B cell (primary cell): ENCODE measurements at regions not wholly inside any gene's neighbourhood (a gene's known extent, or its start where the extent isn't known, plus 50 kb on each side); places are given as distances from the start of the nearest gene placed in this dataset.

Source experiments
- ATAC-seq: fragments of 200-7000 bp; cut with Tn5 transposase; one replicate; pipeline ENCODE4 v1.10.0; 2021; ENCODE audit warnings: low read depth, mild to moderate bottlenecking, moderate number of reproducible peaks, moderate library complexity
- CTCF ChIA-PET: fragments of 350-600 bp; sonication (Branson Sonifier 250); formaldehyde crosslinking; loops from one replicate; lab custom pipeline; 2021; ENCODE audit warnings: antibody characterized with exemption, inconsistent platforms; lab: Charles Lee
- POLR2A ChIA-PET: fragments of 350-600 bp; sonication (Branson Sonifier 250); formaldehyde crosslinking; loops from one replicate; lab custom pipeline; 2021; ENCODE audit warnings: antibody characterized with exemption; lab: Charles Lee
- DNase-seq: peaks from one replicate; pipeline ENCODE4 v3.0.0; 2013
- H2AFZ ChIP-seq: 2 replicates; pipeline ENCODE4 v1.6.1; 2012; ENCODE audit warnings: mild to moderate bottlenecking, low read depth, low read length; ENCODE audit not compliant: insufficient read depth, poor library complexity, severe bottlenecking
- H3K27ac ChIP-seq, 2 donors: 1 replicate in 1 of 2; 2 replicates in 1 of 2; pipeline ENCODE4 v1.5.1; 2012 to 2013; ENCODE audit warnings: low read length in 2 of 2, mild to moderate bottlenecking in 2 of 2, moderate library complexity in 1 of 2
- H3K27me3 ChIP-seq, 4 experiments: fragments of 200-600 bp in 1 of 4; sonication (generic) in 1 of 4; replicated peaks in 1 of 4; 1 replicate in 2 of 4; 2 replicates in 2 of 4; pipeline versions ENCODE4 v1.6.1 to v1.7.0; 2013 to 2016; ENCODE audit warnings: low read length in 3 of 4, mild to moderate bottlenecking in 2 of 4, mixed read lengths in 1 of 4, moderate library complexity in 1 of 4; ENCODE audit not compliant: insufficient read depth in 4 of 4, control insufficient read depth in 3 of 4; ENCODE audit errors: control extremely low read depth in 1 of 4
- H3K36me3 ChIP-seq, 2 experiments: replicated peaks in 1 of 2; 1 replicate in 1 of 2; 2 replicates in 1 of 2; pipeline versions ENCODE4 v1.6.1 to v1.7.1; 2013; ENCODE audit warnings: low read length in 1 of 2; ENCODE audit not compliant: insufficient read depth in 2 of 2, control insufficient read depth in 1 of 2; ENCODE audit errors: control extremely low read depth in 1 of 2, extremely low read depth in 1 of 2
- H3K4me1 ChIP-seq, 2 donors: fragments of 200-600 bp in 1 of 2; sonication (generic) in 1 of 2; 1 replicate in 1 of 2; 2 replicates in 1 of 2; pipeline versions ENCODE4 v1.5.1 to v1.6.1; 2013 to 2017; ENCODE audit warnings: low read length in 2 of 2; ENCODE audit not compliant: control insufficient read depth in 2 of 2, insufficient read depth in 2 of 2
- H3K4me2 ChIP-seq: replicated peaks from 2 replicates; pipeline ENCODE3; 2012; ENCODE audit warnings: mild to moderate bottlenecking, low read depth, low read length; ENCODE audit not compliant: poor library complexity, severe bottlenecking
- H3K4me3 ChIP-seq, 5 experiments: fragments of 200-600 bp in 1 of 5; sonication (generic) in 1 of 5; 1 replicate in 3 of 5; 2 replicates in 2 of 5; pipeline versions ENCODE4 v1.5.1 to v1.7.0; 2011 to 2016; ENCODE audit warnings: low read length in 4 of 5, mild to moderate bottlenecking in 4 of 5, low read depth in 2 of 5, control low read depth in 1 of 5, moderate library complexity in 1 of 5; ENCODE audit not compliant: insufficient read depth in 1 of 5; ENCODE audit errors: control extremely low read depth in 1 of 5, extremely low read depth in 1 of 5
- H3K79me2 ChIP-seq: fragments of 200-600 bp; sonication (generic); one replicate; pipeline ENCODE4 v1.6.0; 2016; ENCODE audit warnings: low read length; ENCODE audit not compliant: control insufficient read depth, insufficient read depth
- H3K9ac ChIP-seq: fragments of 200-600 bp; sonication (generic); 2 replicates; pipeline ENCODE4 v1.6.1; 2017; ENCODE audit warnings: mild to moderate bottlenecking, low read length, moderate library complexity
- H3K9me3 ChIP-seq, 3 donors: one replicate each; pipeline versions ENCODE4 v1.6.1 to v1.7.1; 2013; ENCODE audit warnings: low read length in 2 of 3; ENCODE audit not compliant: control insufficient read depth in 2 of 3, insufficient read depth in 1 of 3; ENCODE audit errors: control extremely low read depth in 1 of 3
- H4K20me1 ChIP-seq: 2 replicates; pipeline ENCODE4 v1.6.0; 2012; ENCODE audit warnings: mild to moderate bottlenecking, low read length; ENCODE audit not compliant: insufficient read depth, control insufficient read depth, poor library complexity, severe bottlenecking
- H3K27ac Mint-ChIP-seq: one replicate; pipeline ENCODE4 v1.8.0; 2021; ENCODE audit warnings: mixed read lengths
- H3K27me3 Mint-ChIP-seq: one replicate; pipeline ENCODE4 v1.8.0; 2021; ENCODE audit warnings: mixed read lengths
- H3K4me1 Mint-ChIP-seq: one replicate; pipeline ENCODE4 v1.8.0; 2021; ENCODE audit warnings: mixed read lengths
- H3K4me3 Mint-ChIP-seq: one replicate; pipeline ENCODE4 v1.8.0; 2021; ENCODE audit warnings: mixed read lengths
- H3K9me3 Mint-ChIP-seq: one replicate; pipeline ENCODE4 v1.8.0; 2022; ENCODE audit warnings: mixed read lengths; ENCODE audit not compliant: insufficient read depth
- CTCF ChIP-seq: fragments of 200-600 bp; IDR thresholded peaks from one replicate; pipeline ENCODE4 v1.8.0; 2022; ENCODE audit warnings: antibody characterized with exemption, mild to moderate bottlenecking
- EZH2 ChIP-seq: IDR thresholded peaks from 2 replicates; pipeline ENCODE4 v1.6.1; 2012; ENCODE audit warnings: borderline replicate concordance, low read depth, mild to moderate bottlenecking, moderate library complexity, low read length; ENCODE audit not compliant: insufficient read depth, poor library complexity, severe bottlenecking
- WGBS: methylation state at CpG from one replicate; pipeline ENCODE4 v1.1.5; 2013; ENCODE audit warnings: missing lambda C conversion rate; ENCODE audit not compliant: insufficient coverage; 5-methylcytosine and 5-hydroxymethylcytosine counted together
- intact Hi-C: fragments of 100-400 bp; cut with micrococcal nuclease; formaldehyde crosslinking; loops from one replicate; pipeline ENCODE4 v1.10.0; 2022

GRCh38 chr2:123811846-123812245 is 213.2 kb upstream of the CNTNAP5 start:
- no peaks in the 10 kb centered on the region for H3K27me3 ChIP-seq
- H3K27ac ChIP-seq, result no peak overlapping the region
- H3K4me3 Mint-ChIP-seq, result no peak overlapping the region
- H3K4me1 Mint-ChIP-seq, result no peaks in the 10 kb centered on the region
- H3K9me3 Mint-ChIP-seq, result peaks cover 3% of the 10 kb centered on the region
- no peaks in the 10 kb centered on the region for H3K79me2 ChIP-seq
- TF ChIP-seq EZH2, result no peak
- no peak for TF ChIP-seq CTCF
- ChIA-PET POLR2A (no interaction called here), CTCF (no interaction called here)
- DNase-seq (no peak), ATAC-seq (no peak)
- intact Hi-C loops, result no loop called here
- no peak overlapping the region for H3K4me3 ChIP-seq
- H3K9me3 ChIP-seq, result peaks cover 0 to 14% (median 2%) of the 10 kb centered on the region in 3 donors
- no peak overlapping the region for H3K27ac Mint-ChIP-seq
- no peaks in the 10 kb centered on the region for H4K20me1 ChIP-seq
- H3K9ac ChIP-seq, result no peak overlapping the region
- H3K4me1 ChIP-seq, result no peaks in the 10 kb centered on the region
- WGBS, result 100% methylated on average over 1 of the region's 1 CpG
- no peak overlapping the region for H3K4me2 ChIP-seq
- no peaks in the 10 kb centered on the region for H3K36me3 ChIP-seq
- H3K27me3 Mint-ChIP-seq, result no peaks in the 10 kb centered on the region
- H2AFZ ChIP-seq, result no peak overlapping the region

- Mint-ChIP-seq H3K4me1 (no peaks in the 10 kb centered on the region), H3K27ac (no peak overlapping the region), H3K27me3 (no peaks in the 10 kb centered on the region), H3K4me3 (no peak overlapping the region), H3K9me3 (no peaks in the 10 kb centered on the region)
- Histone ChIP-seq H3K4me1 (no peaks in the 10 kb centered on the region), H2AFZ (no peak overlapping the region), H3K4me2 (no peak overlapping the region), H3K27ac (no peak overlapping the region), H3K79me2 (no peaks in the 10 kb centered on the region), H3K9me3 (no peaks in the 10 kb centered on the region), H3K9ac (no peak overlapping the region), H3K27me3 (no peaks in the 10 kb centered on the region), H3K4me3 (no peak overlapping the region), H4K20me1 (no peaks in the 10 kb centered on the region), H3K36me3 (no peaks in the 10 kb centered on the region)
- CTCF ChIA-PET, result no interaction called here
- ATAC-seq, result no peak
- no peak for DNase-seq
- WGBS, result no CpG with 5 or more reads among the region's 1 CpG
- intact Hi-C loops, result no loop called here
- POLR2A ChIA-PET, result no interaction called here
- no peak for TF ChIP-seq EZH2
- TF ChIP-seq CTCF, result no peak
Observed at GRCh38 chr2:123816203-123816602, 208.9 kb upstream of the CNTNAP5 start.
